Posterior vena cava (tissue), 2 donors: ENCODE measurements at regions not wholly inside any gene's neighbourhood (a gene's known extent, or its start where the extent isn't known, plus 50 kb on each side); places are given as distances from the start of the nearest gene placed in this dataset.
"Not testable (repeated sequence)": the region's sequence is repeated elsewhere in the genome, so short reads cannot be mapped to it uniquely, and the experiment has no call there.

Experiments used
- DNase-seq: peaks from one replicate; pipeline ENCODE4 v3.0.0-alpha.2; 2020; ENCODE audit warnings: low spot score
- intact Hi-C, 2 donors: fragments of 100-400 bp; cut with DNase I; formaldehyde crosslinking; loops; one replicate each; pipeline versions ENCODE4 v1.14.1 to v1.14.2; 2022 to 2023
- donor health status: DM: yes; HTN: yes; CAD: no.
- donor health status: DM: yes; HTN: yes; CAD: no.

DNA sequence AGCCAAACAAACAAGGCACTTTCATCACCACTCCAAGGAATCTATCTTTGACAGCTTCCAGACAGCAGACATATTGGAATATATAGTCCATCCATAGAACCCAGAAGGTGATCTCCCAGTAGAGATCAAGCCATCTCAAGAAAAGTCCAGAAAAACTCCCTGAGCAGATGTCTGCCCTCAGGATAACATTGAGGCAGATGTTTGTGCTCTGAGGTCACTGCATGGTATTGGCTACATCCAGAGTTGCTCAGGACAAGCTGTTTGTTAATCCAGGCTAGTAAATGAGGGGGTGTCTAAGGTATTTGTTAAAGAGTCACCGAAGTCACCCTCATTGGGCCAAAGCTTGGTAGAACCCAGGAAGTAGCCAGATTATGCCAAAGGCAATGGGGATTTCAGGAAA is 556.3 kb upstream of the KLF4 start:
- intact Hi-C loops, result no loop called here
- no peak for DNase-seq

DNA sequence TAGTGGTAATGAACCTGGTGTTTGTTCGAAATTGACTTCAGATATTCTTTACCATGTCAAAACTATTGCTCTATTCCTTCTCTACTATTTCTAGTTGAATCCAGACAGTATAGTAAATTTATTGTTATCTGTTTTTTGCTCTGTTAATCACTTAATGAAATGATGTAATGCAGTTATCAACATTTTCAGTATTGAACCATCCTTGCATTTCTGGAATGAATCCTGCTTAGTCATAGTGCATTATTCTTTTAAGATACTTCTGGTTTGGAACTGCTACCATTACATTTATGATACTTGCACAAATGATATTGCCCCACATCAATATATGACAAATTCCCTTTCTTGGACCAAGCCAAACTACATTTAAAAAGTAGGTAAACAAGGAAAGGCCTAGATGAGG is 554.0 kb upstream of the KLF4 start:
- no peak for DNase-seq
- intact Hi-C loops, result no loop called here

DNA sequence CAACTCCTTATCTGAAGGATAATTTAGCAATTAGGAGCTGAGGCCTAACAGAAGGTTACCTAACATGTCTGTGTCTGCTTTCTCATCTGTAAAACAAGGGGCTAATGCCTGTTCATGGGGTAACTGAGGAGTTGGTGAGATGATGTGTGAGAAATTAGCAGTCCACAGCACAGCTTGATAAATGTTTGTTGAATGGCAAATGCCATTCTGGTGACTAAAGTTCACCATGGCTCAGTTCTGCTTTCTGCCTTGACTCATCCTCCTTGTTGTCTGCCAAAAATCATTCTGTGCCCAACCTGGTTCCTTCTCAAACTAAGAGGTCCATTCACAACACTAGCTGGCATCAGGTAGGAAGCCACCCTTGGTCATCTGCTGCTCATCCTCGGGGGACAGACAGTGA is 552.0 kb upstream of the KLF4 start:
- no peak for DNase-seq
- intact Hi-C loops, result no loop called here

DNA sequence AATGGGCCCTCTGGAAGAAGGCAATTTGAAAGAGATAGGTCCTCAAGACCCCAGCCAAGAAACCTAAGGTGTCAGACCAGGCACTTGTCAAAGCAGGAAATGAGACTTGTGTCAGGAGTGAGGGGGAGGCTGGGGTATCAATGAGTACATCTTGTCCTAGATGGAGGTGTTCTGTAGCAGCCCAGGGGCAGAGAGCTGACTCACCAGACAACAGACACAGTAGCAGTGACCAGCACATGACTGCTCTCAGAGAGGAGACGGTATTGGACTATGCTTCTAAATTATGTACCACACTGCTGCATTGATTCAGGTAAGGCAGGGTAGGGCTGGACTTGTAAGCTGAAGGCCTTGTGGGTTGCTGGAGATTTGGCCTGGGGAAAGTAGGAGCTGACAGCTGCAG is 551.2 kb upstream of the KLF4 start:
- DNase-seq, result no peak
- intact Hi-C loops, result no loop called here

DNA sequence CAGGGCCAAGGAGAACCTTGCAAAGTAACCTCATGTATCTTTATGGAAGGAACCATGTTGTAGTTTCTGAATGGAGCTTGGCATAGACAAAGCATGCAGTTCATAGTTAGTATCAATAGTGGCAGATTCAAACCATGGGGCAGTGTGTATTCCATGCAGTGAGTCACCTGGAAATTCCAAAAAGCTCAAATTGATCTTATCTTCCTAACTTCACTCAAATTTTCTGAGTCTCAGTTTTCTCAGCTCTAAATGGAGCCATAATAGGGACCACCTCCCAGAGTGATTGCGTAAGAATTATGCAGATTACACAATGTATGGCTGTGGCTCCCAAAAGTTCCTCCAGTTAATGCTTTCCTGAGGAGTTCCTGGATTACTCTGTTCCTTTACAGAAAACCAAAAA is 549.9 kb upstream of the KLF4 start:
- no peak for DNase-seq
- intact Hi-C loops, result no loop called here

DNA sequence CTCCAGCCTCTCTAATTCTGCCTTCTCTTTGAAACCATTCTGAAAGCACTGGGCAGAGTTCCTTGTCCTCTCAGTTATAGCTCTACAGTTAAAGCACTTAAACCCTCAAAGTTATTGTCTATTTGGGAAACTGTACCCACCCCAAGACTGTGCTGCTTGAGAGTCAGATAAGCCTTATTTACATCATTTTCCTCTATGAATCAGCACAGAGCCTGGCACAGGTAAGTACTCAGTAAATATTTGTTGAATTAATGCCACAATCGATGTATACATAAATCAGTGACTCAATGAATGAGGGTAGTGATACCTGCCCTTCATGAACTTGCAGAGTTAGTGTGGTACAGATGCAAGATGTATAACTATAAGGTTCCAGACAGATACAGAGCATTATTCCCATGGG is 549.4 kb upstream of the KLF4 start:
- intact Hi-C loops, result no loop called here
- no peak for DNase-seq

DNA sequence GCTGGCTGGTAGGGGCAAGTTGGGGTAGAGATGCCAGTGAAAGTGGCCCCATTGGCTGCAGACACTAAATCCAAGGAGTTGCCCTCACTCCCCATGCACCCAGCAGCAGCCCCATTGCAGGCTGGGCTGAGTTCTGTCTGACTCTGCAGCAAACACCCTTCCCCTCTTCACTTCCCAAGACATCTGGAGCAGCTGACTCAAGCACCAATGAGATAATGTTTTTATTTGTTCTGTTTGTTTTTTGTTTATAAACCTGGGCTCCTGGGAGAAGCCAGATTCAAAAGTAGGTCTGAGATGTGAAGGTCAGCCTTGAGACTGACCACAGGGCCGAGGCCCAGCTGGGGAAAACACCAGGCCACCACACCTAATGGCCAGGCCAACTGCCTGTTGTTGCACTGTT is 545.9 kb upstream of the KLF4 start:
- intact Hi-C loops, result no loop called here
- DNase-seq, result no peak

DNA sequence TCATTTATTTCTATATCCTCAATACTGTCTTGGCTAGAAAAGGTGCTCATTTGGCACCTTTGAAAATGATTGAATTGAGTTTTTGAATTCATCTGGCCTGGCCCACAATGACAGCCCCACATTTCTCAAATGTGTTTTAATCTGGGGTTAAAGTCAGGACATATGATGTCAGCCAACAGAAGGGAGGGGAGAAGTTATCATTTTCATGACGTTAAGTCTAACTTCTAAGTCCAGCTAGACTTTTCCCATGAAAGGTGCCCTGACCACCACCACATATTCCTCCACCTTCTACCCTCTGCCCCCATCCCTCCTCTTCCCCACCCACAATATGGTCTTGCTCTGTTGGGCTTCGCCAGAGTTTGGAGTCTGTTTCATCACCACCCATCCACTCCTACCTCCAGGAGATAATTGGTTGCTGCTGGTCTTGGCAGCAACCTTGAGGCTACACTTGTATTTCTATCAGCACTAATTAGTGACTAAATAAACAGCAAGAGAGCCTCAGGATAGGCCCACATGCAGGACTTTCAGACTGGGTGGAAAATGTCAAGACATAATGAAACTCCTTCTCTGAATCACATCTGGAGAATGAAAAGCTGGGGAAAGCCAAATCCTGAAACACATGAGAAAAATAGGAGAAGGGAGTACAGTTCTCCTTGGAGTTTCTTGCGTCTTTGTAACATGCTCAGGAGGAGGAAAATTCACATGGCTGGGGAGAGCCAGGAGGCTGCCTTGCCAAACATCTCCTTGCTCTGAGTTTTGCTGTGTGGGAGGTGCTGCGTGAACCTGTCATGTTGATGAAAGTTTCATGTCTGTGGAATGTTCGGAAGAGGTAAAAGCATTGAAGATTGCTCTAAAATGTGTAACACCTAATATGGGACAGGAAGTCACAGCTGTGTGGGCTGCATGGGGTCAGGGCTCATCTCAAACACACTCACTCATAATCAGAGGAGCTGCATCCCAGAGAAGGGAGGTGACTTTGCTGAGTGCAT is 544.7 kb upstream of the KLF4 start:
- no peak for DNase-seq
- intact Hi-C loops, result no loop called here

DNA sequence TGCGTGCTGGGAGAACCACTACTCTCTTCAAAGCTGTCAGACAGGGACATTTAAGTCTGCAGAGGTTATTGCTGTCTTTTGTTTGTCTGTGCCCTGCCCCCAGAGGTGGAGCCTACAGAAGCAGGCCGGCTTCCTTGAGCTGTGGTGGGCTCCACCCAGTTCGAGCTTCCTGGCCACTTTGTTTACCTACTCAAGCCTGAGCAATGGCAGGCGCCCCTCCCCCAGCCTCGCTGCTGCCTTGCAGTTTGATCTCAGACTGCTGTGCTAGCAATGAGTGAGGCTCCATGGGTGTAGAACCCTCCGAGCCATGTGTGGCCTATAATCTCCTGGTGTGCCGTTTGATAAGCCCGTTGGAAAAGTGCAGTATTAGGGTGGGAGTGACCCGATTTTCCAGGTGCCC is 542.5 kb upstream of the KLF4 start:
- DNase-seq, intact Hi-C loops: not testable (repeated sequence)

DNA sequence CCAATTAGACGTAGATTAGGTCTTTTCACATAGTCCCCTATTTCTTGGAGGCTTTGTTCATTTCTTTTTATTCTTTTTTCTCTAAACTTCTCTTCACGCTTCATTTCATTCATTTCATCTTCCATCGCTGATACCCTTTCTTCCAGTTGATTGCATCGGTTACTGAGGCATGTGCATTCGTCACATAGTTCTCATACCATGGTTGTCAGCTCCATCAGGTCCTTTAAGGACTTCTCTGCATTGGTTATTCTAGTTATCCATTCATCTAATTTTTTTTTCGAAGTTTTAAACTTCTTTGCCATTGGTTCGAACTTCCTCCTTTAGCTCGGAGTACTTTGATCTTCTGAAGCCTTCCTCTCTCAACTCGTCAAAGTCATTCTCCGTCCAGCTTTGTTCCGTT is 541.7 kb upstream of the KLF4 start:
- DNase-seq, intact Hi-C loops: not testable (repeated sequence)

DNA sequence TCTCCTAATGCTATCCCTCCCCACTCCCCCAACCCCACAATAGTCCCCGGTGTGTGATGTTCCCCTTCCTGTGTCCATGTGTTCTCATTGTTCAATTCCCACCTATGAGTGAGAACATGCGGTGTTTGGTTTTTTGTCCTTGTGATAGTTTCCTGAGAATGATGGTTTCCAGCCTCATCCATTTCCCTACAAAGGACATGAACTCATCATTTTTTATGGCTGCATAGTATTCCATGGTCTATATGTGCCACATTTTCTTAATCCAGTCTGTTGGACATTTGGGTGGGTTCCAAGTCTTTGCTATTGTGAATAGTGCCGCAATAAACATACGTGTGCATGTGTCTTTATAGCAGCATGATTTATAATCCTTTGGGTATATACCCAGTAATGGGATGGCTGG is 537.1 kb upstream of the KLF4 start:
- intact Hi-C loops, DNase-seq: not testable (repeated sequence)

DNA sequence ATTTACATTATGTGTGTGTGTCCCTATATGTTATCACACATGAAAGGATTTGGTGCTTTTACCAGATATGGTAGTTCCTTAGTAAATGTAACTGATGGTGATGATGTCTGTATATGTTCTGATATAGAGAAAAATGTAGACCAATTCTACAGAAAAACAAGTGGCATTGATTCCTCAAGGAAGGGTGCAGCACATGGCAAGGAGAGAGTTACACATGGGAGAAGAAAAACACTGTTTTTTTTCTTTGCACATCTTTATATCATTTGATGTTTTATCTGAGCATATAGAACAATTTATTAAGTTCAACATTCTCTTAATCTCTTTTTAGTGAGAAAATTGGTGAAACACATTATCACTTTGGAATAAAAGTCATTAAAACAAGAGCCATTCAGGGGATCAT is 535.0 kb upstream of the KLF4 start:
- DNase-seq, result no peak
- intact Hi-C loops, result no loop called here

DNA sequence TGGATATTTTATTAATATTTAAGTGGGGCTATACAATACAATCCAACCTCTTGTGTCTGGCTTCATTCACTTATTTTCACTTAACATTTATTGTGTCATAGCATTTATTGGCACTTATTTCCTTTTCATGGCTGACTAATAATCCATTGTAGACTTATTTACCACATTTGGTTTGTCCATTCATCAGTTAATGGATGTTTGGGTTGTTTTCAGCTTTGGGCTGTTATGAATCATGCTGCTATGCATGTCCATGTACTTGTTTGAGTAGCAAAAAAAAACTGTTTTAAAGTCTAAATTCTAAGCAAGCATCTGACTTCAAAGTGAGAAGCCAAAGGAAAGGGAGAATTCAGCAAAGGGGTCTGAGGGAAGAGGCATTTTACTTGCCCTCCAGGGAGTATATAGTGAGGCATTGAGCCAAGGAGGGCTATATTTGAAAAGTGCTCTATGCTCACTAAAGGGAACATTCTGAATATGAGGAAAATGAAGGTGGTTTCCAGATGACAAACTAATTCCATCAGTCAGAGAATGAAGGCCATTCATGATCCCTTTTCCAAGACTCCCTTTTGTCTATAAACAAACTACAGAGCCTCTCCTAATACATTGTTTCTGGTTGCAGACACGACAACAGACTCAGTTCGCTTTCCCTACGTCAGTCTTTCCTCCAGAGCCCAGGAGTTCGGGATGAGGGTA is 532.8 kb upstream of the KLF4 start:
- no peak for DNase-seq
- intact Hi-C loops, result no loop called here

DNA sequence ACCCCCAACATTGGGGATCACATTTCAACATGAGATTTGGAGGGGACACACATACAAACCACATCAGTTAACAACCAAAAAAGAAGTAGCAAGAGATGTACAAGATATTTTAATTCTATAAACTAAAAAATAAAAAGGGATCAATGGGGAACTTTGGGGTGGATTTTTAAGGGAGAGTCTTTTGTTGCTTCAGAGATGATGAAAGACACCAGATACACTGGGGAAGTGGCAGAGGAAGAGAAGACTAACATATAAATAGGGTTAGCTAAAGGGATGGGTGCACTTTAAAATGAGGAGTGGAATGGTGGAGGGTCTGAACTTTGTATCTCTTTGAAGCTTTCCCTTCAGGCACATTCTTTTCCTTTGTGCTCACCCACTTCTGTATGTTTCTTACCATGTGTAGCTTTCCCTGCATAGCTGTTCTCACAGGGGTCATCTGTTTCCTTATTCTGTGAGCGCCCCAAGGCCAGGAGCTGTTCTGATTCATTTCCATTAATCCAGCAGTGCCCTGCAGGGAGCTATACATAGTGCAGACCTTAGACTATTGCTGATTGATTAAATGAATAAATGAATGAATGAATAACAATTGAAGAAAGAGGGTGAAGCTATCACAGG is 531.6 kb upstream of the KLF4 start:
- DNase-seq, result no peak
- intact Hi-C loops, result no loop called here

DNA sequence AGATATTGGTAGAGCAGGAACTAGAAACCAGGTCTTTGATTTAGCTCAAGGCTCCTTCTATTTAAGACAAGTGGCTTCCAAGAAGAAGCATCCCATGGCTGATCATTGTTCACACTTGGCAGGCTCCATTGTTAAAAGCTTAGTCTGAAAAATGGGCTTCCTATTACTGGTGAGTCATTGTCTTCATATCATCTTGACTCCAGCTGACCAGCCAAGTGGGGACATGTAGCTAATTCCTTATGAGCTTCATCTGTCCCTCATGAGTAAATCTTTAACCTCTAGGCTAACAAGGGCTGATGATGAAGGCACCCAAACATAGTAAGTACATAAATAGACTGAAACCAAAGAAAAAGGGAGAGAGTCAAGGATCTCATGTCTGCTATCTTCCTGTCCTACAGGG is 530.3 kb upstream of the KLF4 start:
- intact Hi-C loops, result no loop called here
- DNase-seq, result no peak

DNA sequence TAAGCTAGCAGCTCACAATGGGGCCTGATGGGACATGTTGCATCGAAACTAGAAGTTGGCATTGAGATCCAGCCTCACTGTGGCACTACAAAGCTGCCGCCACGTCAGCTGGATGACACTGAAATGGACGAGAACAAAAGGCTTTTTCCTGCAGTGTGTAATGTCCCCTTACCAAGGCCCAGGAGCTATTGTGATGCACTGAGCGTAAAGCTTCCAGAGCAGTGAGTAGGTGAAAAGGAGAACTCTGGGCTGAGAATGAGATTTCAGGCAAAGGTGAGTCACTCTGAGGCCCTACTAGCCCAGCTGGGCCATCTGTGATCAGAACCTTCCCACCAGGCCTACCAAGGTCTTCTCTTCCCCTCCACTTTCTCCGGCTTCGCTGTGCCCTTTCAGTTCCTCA is 528.1 kb upstream of the KLF4 start:
- intact Hi-C loops, result no loop called here
- DNase-seq, result no peak

DNA sequence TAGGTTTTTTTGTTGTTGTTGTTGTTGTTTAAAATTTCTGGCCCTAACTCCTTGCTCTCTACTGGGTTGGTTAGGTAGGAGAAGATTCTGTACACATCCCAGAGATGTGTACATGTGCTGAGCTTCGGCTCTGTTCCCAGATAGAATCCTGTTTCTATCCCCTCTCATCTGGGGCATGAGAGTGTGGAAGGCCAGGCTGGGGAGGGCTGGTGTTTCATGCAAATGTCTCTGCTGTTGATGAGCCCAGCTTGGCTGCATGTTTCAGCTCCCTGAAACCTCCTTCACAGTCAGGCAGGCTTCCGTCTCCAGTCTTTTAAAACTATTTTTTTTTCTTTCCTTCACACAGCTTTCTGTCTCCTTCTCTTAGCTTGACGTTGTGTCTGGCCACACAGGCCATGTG is 526.9 kb upstream of the KLF4 start:
- DNase-seq, result no peak
- intact Hi-C loops, result no loop called here

DNA sequence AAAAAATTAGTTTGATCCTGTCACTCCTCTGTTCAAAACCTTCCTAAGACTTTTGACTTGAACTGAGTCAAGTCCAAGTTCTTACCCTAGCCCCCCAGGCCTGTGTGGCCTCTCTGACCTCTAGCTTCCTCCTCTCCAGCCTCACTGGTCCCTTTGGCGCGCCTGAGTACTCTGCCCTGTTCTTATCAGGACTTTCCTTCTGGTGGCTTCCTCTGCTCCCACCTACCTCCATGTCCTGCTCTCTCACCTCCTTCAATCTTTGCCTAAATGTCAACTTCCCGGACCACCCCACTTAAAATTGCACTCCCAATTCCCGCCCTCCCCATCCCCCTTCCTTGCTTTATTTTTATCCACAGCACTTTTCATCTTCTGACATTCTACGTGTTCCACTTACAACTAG is 526.1 kb upstream of the KLF4 start:
- DNase-seq, result no peak
- intact Hi-C loops, result no loop called here

DNA sequence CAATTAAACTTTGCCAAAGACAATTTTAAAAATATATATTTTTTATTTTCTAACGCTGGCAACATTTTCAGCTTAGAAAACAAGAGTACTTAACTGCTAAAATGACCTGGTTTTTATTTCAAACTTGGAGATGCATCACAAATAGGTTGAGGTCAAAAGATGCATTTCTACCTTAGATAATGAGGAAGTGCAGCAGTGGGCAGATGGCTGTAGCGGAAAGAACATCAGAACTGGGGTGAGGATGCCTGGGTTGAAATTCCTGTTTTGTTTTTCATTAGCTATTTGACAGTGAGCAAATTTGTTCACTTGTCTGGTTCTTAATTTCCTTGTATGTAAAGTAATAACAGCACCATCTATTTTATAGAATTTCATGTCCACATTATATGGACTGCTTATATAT is 524.8 kb upstream of the KLF4 start:
- intact Hi-C loops, result no loop called here

DNA sequence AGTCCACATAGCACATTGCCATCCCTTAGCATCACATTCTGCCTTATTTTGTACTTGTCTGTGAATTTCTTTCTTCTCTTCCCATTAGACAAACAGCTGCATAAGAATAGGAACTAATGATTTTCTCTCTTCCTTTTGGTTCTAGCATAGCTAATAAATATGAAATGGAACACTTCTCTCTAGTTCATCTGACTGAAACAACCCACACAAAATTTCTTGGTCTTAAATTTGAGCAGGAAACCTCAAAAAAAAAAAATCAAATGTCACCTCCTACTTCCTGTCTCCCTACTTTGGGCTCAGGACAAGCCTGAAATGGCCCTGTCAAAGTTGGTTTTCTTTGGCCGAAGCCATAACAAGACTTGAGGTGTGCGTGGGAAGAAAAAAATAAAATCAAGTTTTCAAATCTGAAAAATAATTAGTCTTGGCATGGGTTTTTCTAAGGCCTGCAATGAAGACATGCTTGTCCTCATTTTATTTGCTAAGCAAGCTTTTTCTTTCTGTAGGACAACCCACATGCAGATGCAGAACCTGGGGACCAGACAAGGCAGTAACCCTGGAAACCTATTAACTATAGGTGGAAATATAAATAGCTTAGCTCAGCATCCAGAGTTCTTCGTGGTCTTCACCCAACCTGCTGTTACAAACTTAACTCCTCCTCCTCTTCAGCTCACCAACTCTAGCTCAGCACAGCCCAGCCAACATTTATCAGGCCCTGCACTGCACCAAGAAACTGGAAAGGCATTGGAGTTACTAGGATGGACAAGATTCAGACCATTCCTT is 523.5 kb upstream of the KLF4 start:
- DNase-seq, result no peak
- intact Hi-C loops, result no loop called here

More for the DNA sequence above, 524.8 kb upstream of the KLF4 start:
- DNase-seq, result no peak
